GDM1 (cell line): ENCODE measurements at regions not wholly inside any gene's neighbourhood (a gene's known extent, or its start where the extent isn't known, plus 50 kb on each side); places are given as distances from the start of the nearest gene placed in this dataset.
"Not testable (repeated sequence)": the region's sequence is repeated elsewhere in the genome, so short reads cannot be mapped to it uniquely, and the experiment has no call there.

Experiments
- DNase-seq: peaks from one replicate; lab custom pipeline; 2025; lab: John Stamatoyannopoulos, UW

- DNase-seq: no peak
These were observed 273.1 kb upstream of the SLC14A2 start for GRCh38 chr18:45342166-45342565.

- no peak for DNase-seq
These were observed 272.6 kb upstream of the SLC14A2 start for GRCh38 chr18:45342653-45343052.

GRCh38 chr18:45343365-45343764, 271.9 kb upstream of the SLC14A2 start:
- DNase-seq: no peak

GRCh38 chr18:45344680-45345079, 270.6 kb upstream of the SLC14A2 start:
- DNase-seq: not testable (repeated sequence)

- DNase-seq: no peak
These were observed 266.3 kb upstream of the SLC14A2 start for GRCh38 chr18:45349019-45349418.

GRCh38 chr18:45349467-45349866, 265.8 kb upstream of the SLC14A2 start:
- DNase-seq: no peak

- DNase-seq: no peak
These were observed 264.7 kb upstream of the SLC14A2 start for GRCh38 chr18:45350404-45351156.

GRCh38 chr18:45352874-45353273, 262.4 kb upstream of the SLC14A2 start:
- no peak for DNase-seq

GRCh38 chr18:45353530-45353929, 261.7 kb upstream of the SLC14A2 start:
- no peak for DNase-seq

GRCh38 chr18:45355944-45356520, 259.2 kb upstream of the SLC14A2 start:
- no peak for DNase-seq

- DNase-seq: no peak
These were observed 257.4 kb upstream of the SLC14A2 start for GRCh38 chr18:45357686-45358470.

- no peak for DNase-seq
These were observed 255.8 kb upstream of the SLC14A2 start for GRCh38 chr18:45359275-45360009.

GRCh38 chr18:45361125-45361851, 254.0 kb upstream of the SLC14A2 start:
- DNase-seq: no peak

- DNase-seq: no peak
These were observed 252.1 kb upstream of the SLC14A2 start for GRCh38 chr18:45363196-45363595.

- DNase-seq: no peak
These were observed 249.4 kb upstream of the SLC14A2 start for GRCh38 chr18:45365835-45366234.

- peak; percentile 44 for DNase-seq
These were observed 244.8 kb upstream of the SLC14A2 start for GRCh38 chr18:45370255-45371010.

- DNase-seq: peak; percentile 53
These were observed 241.9 kb upstream of the SLC14A2 start for GRCh38 chr18:45373286-45373880.

GRCh38 chr18:45374236-45374635, 241.0 kb upstream of the SLC14A2 start:
- no peak for DNase-seq

- DNase-seq: no peak
These were observed 240.2 kb upstream of the SLC14A2 start for GRCh38 chr18:45374878-45375630.

GRCh38 chr18:45376193-45376592, 239.1 kb upstream of the SLC14A2 start:
- DNase-seq: no peak
